SK-N-SH (cell line): ENCODE measurements at regions not wholly inside any gene's neighbourhood (a gene's known extent, or its start where the extent isn't known, plus 50 kb on each side); places are given as distances from the start of the nearest gene placed in this dataset.
A peak's percentile ranks its signal among the peaks of the same experiment; 100 is the strongest.

Source experiments
- CTCF ChIA-PET: fragments of 300-600, 350-600 bp; formaldehyde crosslinking; extraction: SDS; loops from one replicate; lab custom pipeline; 2021; lab: Yijun Ruan, JAX
- POLR2A ChIA-PET: fragments of 350-600 bp; sonication (Branson Sonifier 250); formaldehyde crosslinking; extraction: SDS; loops from one replicate; lab custom pipeline; 2020; ENCODE audit warnings: antibody characterized with exemption, inconsistent platforms; lab: Yijun Ruan, JAX
- DNase-seq: peaks from one replicate; pipeline ENCODE4 v3.0.0; 2012
- H2AFZ ChIP-seq: fragments of 200-600 bp; sonication (generic); 2 replicates; pipeline ENCODE4 v1.8.1; 2016; ENCODE audit warnings: antibody characterized with exemption, mild to moderate bottlenecking, low read depth
- H3F3A ChIP-seq: fragments of 200-600 bp; sonication (generic); replicated peaks from 2 replicates; pipeline ENCODE3; 2016; ENCODE audit warnings: antibody characterized with exemption, mild to moderate bottlenecking; ENCODE audit not compliant: insufficient read depth
- H3K27ac ChIP-seq, 2 experiments: fragments of 200-500 bp in 1 of 2; fragments of 200-600 bp in 1 of 2; sonication (Bioruptor generic) in 1 of 2; sonication (generic), shearing (Covaris generic) in 1 of 2; 2 replicates each; pipeline versions ENCODE4 v1.5.1 to v1.6.1; 2014 to 2016; ENCODE audit warnings: low read depth in 2 of 2, inconsistent platforms in 1 of 2, low read length in 1 of 2, mild to moderate bottlenecking in 1 of 2, mixed read lengths in 1 of 2
- H3K27me3 ChIP-seq: fragments of 200-600 bp; sonication (generic), shearing (Covaris generic); 2 replicates; pipeline ENCODE4 v1.6.1; 2016; ENCODE audit warnings: mixed run types; ENCODE audit not compliant: insufficient read depth
- H3K36me3 ChIP-seq, 2 experiments: fragments of 200-500 bp in 1 of 2; fragments of 200-600 bp in 1 of 2; sonication (Bioruptor generic) in 1 of 2; sonication (generic) in 1 of 2; replicated peaks in 1 of 2; 2 replicates each; pipeline versions ENCODE3 to v1.5.1; 2014 to 2016; ENCODE audit warnings: low read length in 1 of 2, mild to moderate bottlenecking in 1 of 2; ENCODE audit not compliant: insufficient read depth in 2 of 2, control insufficient read depth in 1 of 2
- H3K4me1 ChIP-seq, 2 experiments: fragments of 200-500 bp in 1 of 2; fragments of 200-600 bp in 1 of 2; sonication (Bioruptor generic) in 1 of 2; sonication (generic), shearing (Covaris generic) in 1 of 2; 2 replicates each; pipeline versions ENCODE4 v1.5.1 to v1.6.1; 2014 to 2016; ENCODE audit warnings: low read depth in 1 of 2, low read length in 1 of 2, mixed run types in 1 of 2; ENCODE audit not compliant: insufficient read depth in 2 of 2, control insufficient read depth in 1 of 2
- H3K4me2 ChIP-seq: fragments of 200-600 bp; sonication (generic), shearing (Covaris generic); 2 replicates; pipeline ENCODE4 v1.6.1; 2017; ENCODE audit warnings: mixed run types
- H3K4me3 ChIP-seq, 2 experiments: fragments of 200-500 bp in 1 of 2; fragments of 200-600 bp in 1 of 2; sonication (Bioruptor generic) in 1 of 2; sonication (generic), shearing (Covaris generic) in 1 of 2; 2 replicates each; pipeline versions ENCODE4 v1.5.1 to v1.8.1; 2014 to 2016; ENCODE audit warnings: low read depth in 2 of 2, inconsistent platforms in 1 of 2, low read length in 1 of 2, mild to moderate bottlenecking in 1 of 2, mixed read lengths in 1 of 2, moderate library complexity in 1 of 2
- H3K79me2 ChIP-seq: fragments of 200-600 bp; sonication (generic); 2 replicates; pipeline ENCODE4 v1.8.1; 2017; ENCODE audit warnings: mild to moderate bottlenecking; ENCODE audit not compliant: insufficient read depth
- H3K9ac ChIP-seq: fragments of 200-600 bp; sonication (generic); 2 replicates; pipeline ENCODE4 v1.6.1; 2017; ENCODE audit warnings: mixed run types
- H3K9me2 ChIP-seq: fragments of 200-600 bp; sonication (generic); 2 replicates; pipeline ENCODE4 v1.6.1; 2017; ENCODE audit warnings: mixed run types
- H3K9me3 ChIP-seq: fragments of 200-600 bp; sonication (generic); 2 replicates; pipeline ENCODE4 v1.6.1; 2017; ENCODE audit warnings: mixed run types, mild to moderate bottlenecking, moderate library complexity
- H4K20me1 ChIP-seq: fragments of 200-600 bp; sonication (generic); 2 replicates; pipeline ENCODE4 v1.6.1; 2017; ENCODE audit warnings: mild to moderate bottlenecking, mixed run types; ENCODE audit not compliant: insufficient read depth
- CTCF ChIP-seq: fragments of 200-600 bp; sonication (generic); IDR thresholded peaks from 2 replicates; pipeline ENCODE4 v1.6.1; 2017; ENCODE audit warnings: antibody characterized with exemption, mild to moderate bottlenecking, moderate library complexity
- EP300 ChIP-seq, 2 experiments: IDR thresholded peaks; 2 replicates each; pipeline versions ENCODE4 v1.4.0 to v1.6.1; 2012; ENCODE audit warnings: borderline replicate concordance in 1 of 2, low read depth in 1 of 2, low read length in 1 of 2
- EZH2phosphoT487 ChIP-seq: fragments of 200-600 bp; sonication (generic); IDR thresholded peaks from 2 replicates; pipeline ENCODE4 v1.6.1; 2017; ENCODE audit warnings: low read depth, mixed run types, mild to moderate bottlenecking, antibody characterized with exemption, moderate library complexity, borderline replicate concordance
- FOSL2 ChIP-seq: IDR thresholded peaks from 2 replicates; pipeline ENCODE4 v1.4.0; 2012; ENCODE audit warnings: low read depth, mild to moderate bottlenecking, moderate library complexity, borderline replicate concordance
- FOXM1 ChIP-seq: IDR thresholded peaks from 2 replicates; pipeline ENCODE4 v1.4.0; 2012; ENCODE audit warnings: low read depth, mild to moderate bottlenecking
- GABPA ChIP-seq: IDR thresholded peaks from 2 replicates; pipeline ENCODE4 v1.4.0; 2012; ENCODE audit warnings: low read depth, mild to moderate bottlenecking
- GATA2 ChIP-seq: sonication (generic); formaldehyde crosslinking; IDR thresholded peaks from 2 replicates; pipeline ENCODE4 v1.5.0; 2020; ENCODE audit warnings: mild to moderate bottlenecking, missing genetic modification reagents
- IRF3 ChIP-seq: fragments of 150-350 bp; IDR thresholded peaks from 2 replicates; pipeline ENCODE4 v1.6.1; 2016; ENCODE audit warnings: mild to moderate bottlenecking, low read depth, low read length
- JUND ChIP-seq: IDR thresholded peaks from 2 replicates; pipeline ENCODE4 v1.4.0; 2012
- MAX ChIP-seq: IDR thresholded peaks from 2 replicates; pipeline ENCODE4 v1.4.0; 2012; ENCODE audit warnings: low read depth
- MEF2A ChIP-seq: IDR thresholded peaks from 2 replicates; pipeline ENCODE4 v1.4.0; 2012; ENCODE audit warnings: low read depth, borderline replicate concordance
- MXI1 ChIP-seq: IDR thresholded peaks from 2 replicates; pipeline ENCODE4 v1.6.1; 2012; ENCODE audit warnings: mild to moderate bottlenecking, low read depth, low read length, improper control_type of control experiment
- NFIC ChIP-seq: IDR thresholded peaks from 2 replicates; pipeline ENCODE4 v1.4.0; 2012; ENCODE audit warnings: borderline replicate concordance
- NRF1 ChIP-seq: IDR thresholded peaks from 2 replicates; pipeline ENCODE4 v1.6.1; 2012; ENCODE audit warnings: low read depth, mild to moderate bottlenecking, low read length
- PBX3 ChIP-seq: IDR thresholded peaks from 2 replicates; pipeline ENCODE4; 2012
- POLR2AphosphoS5 ChIP-seq: IDR thresholded peaks from 2 replicates; pipeline ENCODE4 v1.6.1; 2012; ENCODE audit warnings: low read depth, low read length
- RAD21 ChIP-seq: IDR thresholded peaks from 2 replicates; pipeline ENCODE4 v1.6.1; 2012; ENCODE audit warnings: mild to moderate bottlenecking, low read length
- RXRA ChIP-seq: IDR thresholded peaks from 2 replicates; pipeline ENCODE4 v1.4.0; 2012; ENCODE audit warnings: low read depth, mild to moderate bottlenecking, borderline replicate concordance
- SIN3A ChIP-seq: IDR thresholded peaks from 2 replicates; pipeline ENCODE4 v1.6.1; 2012; ENCODE audit warnings: low read depth, mild to moderate bottlenecking, low read length, moderate library complexity, borderline replicate concordance
- TCF12 ChIP-seq: IDR thresholded peaks from 2 replicates; pipeline ENCODE4 v1.4.0; 2012
- TEAD4 ChIP-seq: IDR thresholded peaks from 2 replicates; pipeline ENCODE4 v1.4.0; 2012; ENCODE audit warnings: mild to moderate bottlenecking, borderline replicate concordance; ENCODE audit not compliant: insufficient read depth
- YY1 ChIP-seq: IDR thresholded peaks from 2 replicates; pipeline ENCODE4 v1.4.0; 2012; ENCODE audit warnings: low read depth, mild to moderate bottlenecking
- TF ChIP-seq, protein P1 (sequence below): IDR thresholded peaks from 2 replicates; pipeline ENCODE4 v1.4.0; 2012; ENCODE audit warnings: low read depth, borderline replicate concordance
- TF ChIP-seq, protein P2 (sequence below): IDR thresholded peaks from 2 replicates; pipeline ENCODE4 v1.6.1; 2012; ENCODE audit warnings: mild to moderate bottlenecking, low read depth, low read length, moderate library complexity

DNA sequence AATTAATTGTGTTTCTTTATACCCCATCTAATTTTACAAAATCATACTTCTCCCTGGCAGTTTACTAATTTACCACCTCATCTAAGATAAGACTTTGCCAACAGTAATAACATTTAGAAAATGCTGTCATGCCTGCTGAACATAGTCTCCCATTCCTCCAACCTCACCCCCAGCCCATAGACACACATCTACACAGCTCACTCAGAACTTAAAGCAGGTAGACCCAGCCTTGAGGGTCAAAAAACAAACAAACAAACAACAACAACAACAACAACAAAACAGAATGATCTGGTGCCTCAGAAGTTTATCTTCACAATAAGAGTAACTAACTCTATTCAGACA is 94.0 kb downstream of the ZC3H11B start:
- peak overlapping the region; percentile 56 to 74; a peak in 3 of 4 replicates for H3K27ac ChIP-seq
- ChIA-PET POLR2A (no interaction called here), CTCF (no interaction called here)
- H3K79me2 ChIP-seq: no peaks in the 10 kb centered on the region
- no peak overlapping the region for H3K4me3 ChIP-seq
- H3K36me3 ChIP-seq: no peaks in the 10 kb centered on the region
- TF ChIP-seq JUND (no peak), MAX (0 out of 2 replicates have a peak, but pooled peaks have one; percentile 8), NFIC (peak; percentile 19; the same call in 1 of the 2 replicates), EP300 (IDR thresholded peaks at IDR 0.05; ENCODE audit: borderline replicate concordance in 1 of 2, low read depth in 1 of 2, low read length in 1 of 2) (peak in 1 of 2 experiments; percentile 8; a peak in 1 of 4 replicates), TEAD4 (no peak), NRF1 (no peak), SIN3A (peak; percentile 2; the same call in 1 of the 2 replicates), GATA2 (CRISPR knock-in tag) (peak; percentile 55), PBX3 (no peak; the same call in 1 of the 2 replicates), YY1 (no peak), POLR2AphosphoS5 (0 out of 2 replicates have a peak, but pooled peaks have one; percentile 10), RAD21 (no peak), FOXM1 (peak; percentile 30; the same call in 1 of the 2 replicates), CTCF (no peak), MEF2A (0 out of 2 replicates have a peak, but pooled peaks have one; percentile 10), RXRA (no peak), GABPA (no peak), MXI1 (0 out of 2 replicates have a peak, but pooled peaks have one; percentile 36), FOSL2 (no peak; the same call in 1 of the 2 replicates), IRF3 (no peak), TCF12 (no peak; the same call in none of the 2 replicates), EZH2phosphoT487 (no peak)
- TF ChIP-seq, protein P1, sequence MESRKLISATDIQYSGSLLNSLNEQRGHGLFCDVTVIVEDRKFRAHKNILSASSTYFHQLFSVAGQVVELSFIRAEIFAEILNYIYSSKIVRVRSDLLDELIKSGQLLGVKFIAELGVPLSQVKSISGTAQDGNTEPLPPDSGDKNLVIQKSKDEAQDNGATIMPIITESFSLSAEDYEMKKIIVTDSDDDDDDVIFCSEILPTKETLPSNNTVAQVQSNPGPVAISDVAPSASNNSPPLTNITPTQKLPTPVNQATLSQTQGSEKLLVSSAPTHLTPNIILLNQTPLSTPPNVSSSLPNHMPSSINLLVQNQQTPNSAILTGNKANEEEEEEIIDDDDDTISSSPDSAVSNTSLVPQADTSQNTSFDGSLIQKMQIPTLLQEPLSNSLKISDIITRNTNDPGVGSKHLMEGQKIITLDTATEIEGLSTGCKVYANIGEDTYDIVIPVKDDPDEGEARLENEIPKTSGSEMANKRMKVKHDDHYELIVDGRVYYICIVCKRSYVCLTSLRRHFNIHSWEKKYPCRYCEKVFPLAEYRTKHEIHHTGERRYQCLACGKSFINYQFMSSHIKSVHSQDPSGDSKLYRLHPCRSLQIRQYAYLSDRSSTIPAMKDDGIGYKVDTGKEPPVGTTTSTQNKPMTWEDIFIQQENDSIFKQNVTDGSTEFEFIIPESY: no peak
- TF ChIP-seq, protein P2, sequence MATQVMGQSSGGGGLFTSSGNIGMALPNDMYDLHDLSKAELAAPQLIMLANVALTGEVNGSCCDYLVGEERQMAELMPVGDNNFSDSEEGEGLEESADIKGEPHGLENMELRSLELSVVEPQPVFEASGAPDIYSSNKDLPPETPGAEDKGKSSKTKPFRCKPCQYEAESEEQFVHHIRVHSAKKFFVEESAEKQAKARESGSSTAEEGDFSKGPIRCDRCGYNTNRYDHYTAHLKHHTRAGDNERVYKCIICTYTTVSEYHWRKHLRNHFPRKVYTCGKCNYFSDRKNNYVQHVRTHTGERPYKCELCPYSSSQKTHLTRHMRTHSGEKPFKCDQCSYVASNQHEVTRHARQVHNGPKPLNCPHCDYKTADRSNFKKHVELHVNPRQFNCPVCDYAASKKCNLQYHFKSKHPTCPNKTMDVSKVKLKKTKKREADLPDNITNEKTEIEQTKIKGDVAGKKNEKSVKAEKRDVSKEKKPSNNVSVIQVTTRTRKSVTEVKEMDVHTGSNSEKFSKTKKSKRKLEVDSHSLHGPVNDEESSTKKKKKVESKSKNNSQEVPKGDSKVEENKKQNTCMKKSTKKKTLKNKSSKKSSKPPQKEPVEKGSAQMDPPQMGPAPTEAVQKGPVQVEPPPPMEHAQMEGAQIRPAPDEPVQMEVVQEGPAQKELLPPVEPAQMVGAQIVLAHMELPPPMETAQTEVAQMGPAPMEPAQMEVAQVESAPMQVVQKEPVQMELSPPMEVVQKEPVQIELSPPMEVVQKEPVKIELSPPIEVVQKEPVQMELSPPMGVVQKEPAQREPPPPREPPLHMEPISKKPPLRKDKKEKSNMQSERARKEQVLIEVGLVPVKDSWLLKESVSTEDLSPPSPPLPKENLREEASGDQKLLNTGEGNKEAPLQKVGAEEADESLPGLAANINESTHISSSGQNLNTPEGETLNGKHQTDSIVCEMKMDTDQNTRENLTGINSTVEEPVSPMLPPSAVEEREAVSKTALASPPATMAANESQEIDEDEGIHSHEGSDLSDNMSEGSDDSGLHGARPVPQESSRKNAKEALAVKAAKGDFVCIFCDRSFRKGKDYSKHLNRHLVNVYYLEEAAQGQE: no peak
- no peak for DNase-seq
- no peaks in the 10 kb centered on the region for H3K9me2 ChIP-seq
- H3K9ac ChIP-seq: no peak overlapping the region
- H3K9me3 ChIP-seq: no peaks in the 10 kb centered on the region
- peak overlapping the region; percentile 27; the same call in 1 of the 2 replicates for H3K4me2 ChIP-seq
- H4K20me1 ChIP-seq: no peaks in the 10 kb centered on the region
- no peak overlapping the region for H2AFZ ChIP-seq
- peaks cover 6 to 23% of the 10 kb centered on the region in 2 experiments; a peak in 3 of 4 replicates for H3K4me1 ChIP-seq
- peaks cover 16% of the 10 kb centered on the region for H3F3A ChIP-seq
- no peaks in the 10 kb centered on the region for H3K27me3 ChIP-seq
